K562 (cell line): ENCODE measurements at regions not wholly inside any gene's neighbourhood (a gene's known extent, or its start where the extent isn't known, plus 50 kb on each side); places are given as distances from the start of the nearest gene placed in this dataset.

Source experiments
- CC2D1A ChIP-seq: fragments of 450-650 bp; IDR thresholded peaks from 2 replicates; pipeline ENCODE4 v1.6.1; 2017; ENCODE audit warnings: mild to moderate bottlenecking
- EP300 ChIP-seq: IDR thresholded peaks from 2 replicates; pipeline ENCODE4 v1.6.1; 2012; ENCODE audit warnings: low read length, improper control_type of control experiment
- MAZ ChIP-seq, 2 experiments: fragments of 450-650 bp in 1 of 2; sonication (generic) in 1 of 2; formaldehyde crosslinking; IDR thresholded peaks in 1 of 2; conservative IDR thresholded peaks in 1 of 2; 2 replicates each; pipeline versions ENCODE4 v1.4.0 to v1.5.0; 2020; ENCODE audit warnings: mild to moderate bottlenecking in 1 of 2, missing genetic modification reagents in 1 of 2
- POLR2B ChIP-seq: fragments of 450-650 bp; IDR thresholded peaks from 2 replicates; pipeline ENCODE4 v1.6.1; 2018; ENCODE audit warnings: low read depth; ENCODE audit not compliant: partially characterized antibody
- RAD21 ChIP-seq, 2 experiments: fragments of 250-450 bp in 1 of 2; fragments of 450-650 bp in 1 of 2; sonication (Bioruptor Pico) in 1 of 2; formaldehyde crosslinking in 1 of 2; IDR thresholded peaks in 1 of 2; conservative IDR thresholded peaks in 1 of 2; 2 replicates each; pipeline versions ENCODE4 v1.4.0 to v1.8.0; 2020 to 2022; ENCODE audit warnings: mild to moderate bottlenecking in 2 of 2, moderate library complexity in 1 of 2
- SREBF2 ChIP-seq: sonication (generic); formaldehyde crosslinking; IDR thresholded peaks from 2 replicates; pipeline ENCODE4 v1.4.0; 2020; ENCODE audit warnings: mild to moderate bottlenecking, missing genetic modification reagents
- ZBED1 ChIP-seq: IDR thresholded peaks from 2 replicates; pipeline ENCODE4 v1.6.1; 2014
- TF ChIP-seq, protein P1 (sequence below): conservative IDR thresholded peaks from 2 replicates; pipeline ENCODE4 v1.6.1; 2011; ENCODE audit warnings: low read depth, mild to moderate bottlenecking, low read length; ENCODE audit not compliant: control insufficient read depth
- TF ChIP-seq, protein P2 (sequence below), 3 experiments: IDR thresholded peaks in 2 of 3; conservative IDR thresholded peaks in 1 of 3; 2 replicates each; pipeline ENCODE4 v1.5.1; 2011 to 2012; ENCODE audit warnings: low read length in 3 of 3, mild to moderate bottlenecking in 3 of 3, control low read depth in 2 of 3, improper control_type of control experiment in 1 of 3, inconsistent platforms in 1 of 3, low read depth in 1 of 3, mixed read lengths in 1 of 3, moderate library complexity in 1 of 3; ENCODE audit not compliant: insufficient read depth in 2 of 3
- TF ChIP-seq, protein P3 (sequence below): fragments of 450-650 bp; formaldehyde crosslinking; IDR thresholded peaks from 2 replicates; pipeline ENCODE4 v1.4.0; 2022; ENCODE audit warnings: missing genetic modification characterization

DNA sequence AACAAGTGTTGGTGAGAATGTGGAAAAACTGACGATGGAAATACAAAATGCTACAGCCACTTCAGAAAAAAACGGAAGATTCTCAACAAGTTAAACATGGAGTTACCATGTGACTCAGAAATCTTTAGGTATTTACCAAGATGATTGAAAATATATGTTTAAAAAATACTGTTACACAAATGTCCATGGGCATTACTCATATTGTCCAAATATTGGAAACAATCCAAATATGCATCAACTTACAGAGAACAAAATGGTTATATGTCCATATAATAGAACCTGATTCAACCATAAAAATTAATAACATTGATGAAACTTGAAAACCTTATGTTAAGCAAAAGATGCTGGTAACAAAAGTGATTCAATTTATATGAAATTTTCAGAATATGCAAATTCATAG lies 1057.7 kb upstream of the TMEM132C start:
- no peak for TF ChIP-seq CC2D1A
- no peak for TF ChIP-seq MAZ (CRISPR knock-in tag; conservative IDR thresholded peaks at IDR 0.05 in 1 of 2, IDR thresholded peaks at IDR 0.05 in 1 of 2)
- TF ChIP-seq EP300, result no peak
- no peak for TF ChIP-seq RAD21 (CRISPR knock-in tag; conservative IDR thresholded peaks at IDR 0.05 in 1 of 2, IDR thresholded peaks at IDR 0.05 in 1 of 2)
- TF ChIP-seq POLR2B, result no peak
- TF ChIP-seq, protein P1, sequence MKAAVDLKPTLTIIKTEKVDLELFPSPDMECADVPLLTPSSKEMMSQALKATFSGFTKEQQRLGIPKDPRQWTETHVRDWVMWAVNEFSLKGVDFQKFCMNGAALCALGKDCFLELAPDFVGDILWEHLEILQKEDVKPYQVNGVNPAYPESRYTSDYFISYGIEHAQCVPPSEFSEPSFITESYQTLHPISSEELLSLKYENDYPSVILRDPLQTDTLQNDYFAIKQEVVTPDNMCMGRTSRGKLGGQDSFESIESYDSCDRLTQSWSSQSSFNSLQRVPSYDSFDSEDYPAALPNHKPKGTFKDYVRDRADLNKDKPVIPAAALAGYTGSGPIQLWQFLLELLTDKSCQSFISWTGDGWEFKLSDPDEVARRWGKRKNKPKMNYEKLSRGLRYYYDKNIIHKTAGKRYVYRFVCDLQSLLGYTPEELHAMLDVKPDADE, result no peak
- no peak for TF ChIP-seq SREBF2 (CRISPR knock-in tag)
- TF ChIP-seq, protein P2, sequence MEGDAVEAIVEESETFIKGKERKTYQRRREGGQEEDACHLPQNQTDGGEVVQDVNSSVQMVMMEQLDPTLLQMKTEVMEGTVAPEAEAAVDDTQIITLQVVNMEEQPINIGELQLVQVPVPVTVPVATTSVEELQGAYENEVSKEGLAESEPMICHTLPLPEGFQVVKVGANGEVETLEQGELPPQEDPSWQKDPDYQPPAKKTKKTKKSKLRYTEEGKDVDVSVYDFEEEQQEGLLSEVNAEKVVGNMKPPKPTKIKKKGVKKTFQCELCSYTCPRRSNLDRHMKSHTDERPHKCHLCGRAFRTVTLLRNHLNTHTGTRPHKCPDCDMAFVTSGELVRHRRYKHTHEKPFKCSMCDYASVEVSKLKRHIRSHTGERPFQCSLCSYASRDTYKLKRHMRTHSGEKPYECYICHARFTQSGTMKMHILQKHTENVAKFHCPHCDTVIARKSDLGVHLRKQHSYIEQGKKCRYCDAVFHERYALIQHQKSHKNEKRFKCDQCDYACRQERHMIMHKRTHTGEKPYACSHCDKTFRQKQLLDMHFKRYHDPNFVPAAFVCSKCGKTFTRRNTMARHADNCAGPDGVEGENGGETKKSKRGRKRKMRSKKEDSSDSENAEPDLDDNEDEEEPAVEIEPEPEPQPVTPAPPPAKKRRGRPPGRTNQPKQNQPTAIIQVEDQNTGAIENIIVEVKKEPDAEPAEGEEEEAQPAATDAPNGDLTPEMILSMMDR (IDR thresholded peaks at IDR 0.05 in 2 of 3, conservative IDR thresholded peaks at IDR 0.05 in 1 of 3; ENCODE audit: insufficient read depth in 2 of 3, low read depth in 1 of 3, low read length in 3 of 3), result no peak
- TF ChIP-seq, protein P3, sequence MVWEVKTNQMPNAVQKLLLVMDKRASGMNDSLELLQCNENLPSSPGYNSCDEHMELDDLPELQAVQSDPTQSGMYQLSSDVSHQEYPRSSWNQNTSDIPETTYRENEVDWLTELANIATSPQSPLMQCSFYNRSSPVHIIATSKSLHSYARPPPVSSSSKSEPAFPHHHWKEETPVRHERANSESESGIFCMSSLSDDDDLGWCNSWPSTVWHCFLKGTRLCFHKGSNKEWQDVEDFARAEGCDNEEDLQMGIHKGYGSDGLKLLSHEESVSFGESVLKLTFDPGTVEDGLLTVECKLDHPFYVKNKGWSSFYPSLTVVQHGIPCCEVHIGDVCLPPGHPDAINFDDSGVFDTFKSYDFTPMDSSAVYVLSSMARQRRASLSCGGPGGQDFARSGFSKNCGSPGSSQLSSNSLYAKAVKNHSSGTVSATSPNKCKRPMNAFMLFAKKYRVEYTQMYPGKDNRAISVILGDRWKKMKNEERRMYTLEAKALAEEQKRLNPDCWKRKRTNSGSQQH (CRISPR knock-in tag), result no peak
- TF ChIP-seq ZBED1, result no peak
